ENCODE measurements at regions not wholly inside any gene's neighbourhood (a gene's known extent, or its start where the extent isn't known, plus 50 kb on each side); places are given as distances from the start of the nearest gene placed in this dataset.

- TF ChIP-seq ZBTB40 (IDR thresholded peaks at IDR 0.05) (no peak), ZBTB40 (CRISPR knock-in tag; IDR thresholded peaks at IDR 0.05) (no peak)
These were observed 253.2 kb downstream of the TFCP2L1 start (continued) for GRCh38 chr2:121031568-121032340.

GRCh38 chr2:121033461-121033996, 251.5 kb downstream of the TFCP2L1 start:
- in situ Hi-C loops (cut with HindIII; ENCODE audit: extremely low pct_ligation_motif_present, low pct_unique_long_range_greater_than_20kb) (no loop called here), intact Hi-C loops (cut with micrococcal nuclease; ENCODE audit: unreplicated experiment) (no loop called here)
- ChIA-PET POLR2A (no interaction called here), CTCF (ENCODE audit: low intra/inter-chr PET ratio, low total read pairs) (no interaction called here)
- BruUV-seq (replicated peaks): no TSS peak
- no peaks in the 10 kb centered on the region for H3K79me2 ChIP-seq (ENCODE audit: insufficient read depth, low read length)
- no peak overlapping the region for H2AFZ ChIP-seq (ENCODE audit: low read length)
- no peak overlapping the region for H3K4me2 ChIP-seq (ENCODE audit: low read depth, low read length)
- H3K4me1 ChIP-seq (ENCODE audit: insufficient read depth, low read length): peaks cover 12% of the 10 kb centered on the region
- peaks cover 4 to 87% of the 10 kb centered on the region in 2 experiments; a peak in 4 of 5 replicates for H3K27me3 ChIP-seq (ENCODE audit: control insufficient read depth in 1 of 2, insufficient read depth in 2 of 2, low read length in 2 of 2)
- ATAC-seq (no peak), FAIRE-seq (no peak), DNase-seq (ENCODE audit: low spot score) (no peak)
- 20% methylated on average over 7 of the region's 7 CpGs for WGBS (ENCODE audit: low lambda C conversion rate)
- no peaks in the 10 kb centered on the region for H3K36me3 ChIP-seq (replicated peaks in 1 of 2; ENCODE audit: control insufficient read depth in 1 of 2, insufficient read depth in 2 of 2, low read length in 2 of 2)
- no peak overlapping the region for H3K9ac ChIP-seq (ENCODE audit: insufficient read depth, low read depth, low read length)
- no peaks in the 10 kb centered on the region for H4K20me1 ChIP-seq (ENCODE audit: insufficient read depth, low read length)
- H3K9me3 ChIP-seq (ENCODE audit: low read length): no peaks in the 10 kb centered on the region
- H3K27ac ChIP-seq (ENCODE audit: extremely low read length, insufficient read depth, low read length): no peak overlapping the region
- H3K4me3 ChIP-seq (replicated peaks in 1 of 3; ENCODE audit: insufficient read depth in 1 of 3, low read depth in 2 of 3, low read length in 3 of 3): no peak overlapping the region
- TF ChIP-seq AFF4 (CRISPR knock-in tag; IDR thresholded peaks at IDR 0.05) (no peak), REPIN1 (CRISPR knock-in tag; IDR thresholded peaks at IDR 0.05; ENCODE audit: borderline replicate concordance, low read depth) (no peak), SIX1 (CRISPR knock-in tag; IDR thresholded peaks at IDR 0.05; ENCODE audit: borderline replicate concordance) (no peak), GATAD2A (CRISPR knock-in tag; IDR thresholded peaks at IDR 0.05) (no peak), SALL1 (CRISPR knock-in tag; IDR thresholded peaks at IDR 0.05) (no peak), SNRNP70 (IDR thresholded peaks at IDR 0.05; ENCODE audit: low read depth, low read length) (no peak), HMG20B (CRISPR knock-in tag; conservative IDR thresholded peaks at IDR 0.05) (no peak), DNMT3B (CRISPR knock-in tag; conservative IDR thresholded peaks at IDR 0.05) (no peak), IKZF1 (IDR thresholded peaks at IDR 0.05) (no peak)

All from HepG2 (cell line).